Lower lobe of right lung (tissue), 2 donors: ENCODE measurements at regions not wholly inside any gene's neighbourhood (a gene's known extent, or its start where the extent isn't known, plus 50 kb on each side); places are given as distances from the start of the nearest gene placed in this dataset.

Experiments
- ATAC-seq, 2 donors: fragments of 200-7000 bp; cut with Tn5 transposase; one replicate each; pipeline ENCODE4 v1.9.1; 2020 to 2022; ENCODE audit warnings: mild to moderate bottlenecking in 2 of 2, moderate library complexity in 2 of 2
- DNase-seq: peaks from one replicate; pipeline ENCODE4 v3.0.0-alpha.2; 2020
- H3K27ac ChIP-seq: fragments of 200-600 bp; one replicate; pipeline ENCODE4 v1.8.0; 2022
- H3K27me3 ChIP-seq: fragments of 200-600 bp; one replicate; pipeline ENCODE4 v1.8.0; 2022; ENCODE audit warnings: low read depth
- H3K36me3 ChIP-seq: fragments of 200-600 bp; one replicate; pipeline ENCODE4 v1.8.0; 2022; ENCODE audit warnings: mild to moderate bottlenecking
- H3K4me1 ChIP-seq: fragments of 200-600 bp; one replicate; pipeline ENCODE4 v1.8.0; 2022
- H3K4me3 ChIP-seq: fragments of 200-600 bp; one replicate; pipeline ENCODE4 v1.8.0; 2022; ENCODE audit warnings: mild to moderate bottlenecking
- H3K9me3 ChIP-seq: fragments of 200-600 bp; one replicate; pipeline ENCODE4 v1.8.0; 2022
- intact Hi-C: fragments of 100-400 bp; cut with DNase I; formaldehyde crosslinking; loops from one replicate; pipeline ENCODE4 v1.11.0; 2022
- TF ChIP-seq, protein P1 (sequence below): fragments of 200-600 bp; IDR thresholded peaks from one replicate; pipeline ENCODE4 v1.8.0; 2022; ENCODE audit warnings: antibody characterized with exemption, mild to moderate bottlenecking
- donor health status: DM: no; HTN: yes; CAD: no; lungs with severe emphysema.

DNA sequence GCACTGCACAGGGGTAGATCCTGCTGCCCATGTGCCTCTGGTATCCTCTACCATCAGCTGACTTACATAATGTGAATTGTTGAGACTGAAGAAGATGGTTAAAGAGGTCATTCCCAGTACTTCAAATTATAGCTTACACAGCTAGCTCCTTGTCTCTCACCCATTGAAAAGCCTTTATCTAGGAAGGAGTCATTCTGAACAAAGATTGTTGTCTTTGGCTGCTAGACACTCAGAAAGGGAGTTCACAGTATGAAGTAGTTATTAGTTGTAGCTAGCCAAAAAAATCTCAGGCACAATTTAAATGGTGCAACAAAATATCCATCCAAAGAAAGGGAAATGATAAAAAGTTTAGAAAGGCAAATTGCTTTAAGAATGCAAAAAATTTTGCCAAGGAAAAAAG is 102.0 kb upstream of the NREP start:
- TF ChIP-seq, protein P1, sequence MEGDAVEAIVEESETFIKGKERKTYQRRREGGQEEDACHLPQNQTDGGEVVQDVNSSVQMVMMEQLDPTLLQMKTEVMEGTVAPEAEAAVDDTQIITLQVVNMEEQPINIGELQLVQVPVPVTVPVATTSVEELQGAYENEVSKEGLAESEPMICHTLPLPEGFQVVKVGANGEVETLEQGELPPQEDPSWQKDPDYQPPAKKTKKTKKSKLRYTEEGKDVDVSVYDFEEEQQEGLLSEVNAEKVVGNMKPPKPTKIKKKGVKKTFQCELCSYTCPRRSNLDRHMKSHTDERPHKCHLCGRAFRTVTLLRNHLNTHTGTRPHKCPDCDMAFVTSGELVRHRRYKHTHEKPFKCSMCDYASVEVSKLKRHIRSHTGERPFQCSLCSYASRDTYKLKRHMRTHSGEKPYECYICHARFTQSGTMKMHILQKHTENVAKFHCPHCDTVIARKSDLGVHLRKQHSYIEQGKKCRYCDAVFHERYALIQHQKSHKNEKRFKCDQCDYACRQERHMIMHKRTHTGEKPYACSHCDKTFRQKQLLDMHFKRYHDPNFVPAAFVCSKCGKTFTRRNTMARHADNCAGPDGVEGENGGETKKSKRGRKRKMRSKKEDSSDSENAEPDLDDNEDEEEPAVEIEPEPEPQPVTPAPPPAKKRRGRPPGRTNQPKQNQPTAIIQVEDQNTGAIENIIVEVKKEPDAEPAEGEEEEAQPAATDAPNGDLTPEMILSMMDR = no peak
- H3K27me3 ChIP-seq = no peaks in the 10 kb centered on the region
- no peaks in the 10 kb centered on the region for H3K4me1 ChIP-seq
- H3K27ac ChIP-seq = no peak overlapping the region
- intact Hi-C loops = no loop called here
- H3K9me3 ChIP-seq = no peaks in the 10 kb centered on the region
- DNase-seq (no peak), ATAC-seq (no peak)
- no peak overlapping the region for H3K4me3 ChIP-seq
- no peaks in the 10 kb centered on the region for H3K36me3 ChIP-seq

DNA sequence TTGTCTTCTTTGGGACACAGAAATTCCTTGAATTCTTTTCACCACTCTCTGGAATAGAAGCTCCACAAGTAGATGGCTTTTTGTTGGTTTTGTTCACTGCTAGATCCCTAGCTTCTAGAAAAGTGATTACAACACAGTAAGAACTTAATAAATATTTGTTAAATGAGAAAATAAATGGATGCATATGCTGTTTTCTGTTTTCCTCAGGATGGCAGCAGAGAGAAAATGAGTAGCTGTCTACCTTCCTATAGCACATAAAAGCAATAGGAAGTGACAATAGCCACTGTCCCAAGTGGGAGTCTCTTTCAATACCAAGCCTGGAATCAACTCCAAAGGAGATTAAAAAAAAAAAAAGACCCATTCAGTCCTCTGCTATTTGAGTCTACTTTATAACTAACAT is 100.6 kb upstream of the NREP start:
- no peak for ATAC-seq
- Histone ChIP-seq H3K36me3 (no peaks in the 10 kb centered on the region), H3K9me3 (no peaks in the 10 kb centered on the region), H3K4me1 (no peaks in the 10 kb centered on the region), H3K27ac (no peak overlapping the region), H3K27me3 (no peaks in the 10 kb centered on the region), H3K4me3 (no peak overlapping the region)
- intact Hi-C loops = no loop called here
- TF ChIP-seq, protein P1 = no peak
- no peak for DNase-seq

- TF ChIP-seq, protein P1 = no peak
- H3K27ac ChIP-seq = no peak overlapping the region
- no peak for ATAC-seq
Observed at GRCh38 chr5:111856876-111857466, 100.0 kb upstream of the NREP start.

GRCh38 chr5:111855356-111855755 is 98.4 kb upstream of the NREP start:
- Histone ChIP-seq H3K9me3 (no peaks in the 10 kb centered on the region), H3K27ac (no peak overlapping the region), H3K36me3 (no peaks in the 10 kb centered on the region), H3K27me3 (no peaks in the 10 kb centered on the region), H3K4me3 (no peak overlapping the region), H3K4me1 (no peaks in the 10 kb centered on the region)
- no peak for DNase-seq
- ATAC-seq = no peak
- TF ChIP-seq, protein P1 = no peak
- intact Hi-C loops = no loop called here

More at GRCh38 chr5:111856876-111857466, 100.0 kb upstream of the NREP start:
- DNase-seq = no peak
- Histone ChIP-seq H3K27me3 (no peaks in the 10 kb centered on the region), H3K4me3 (no peak overlapping the region), H3K36me3 (no peaks in the 10 kb centered on the region), H3K4me1 (no peaks in the 10 kb centered on the region), H3K9me3 (no peaks in the 10 kb centered on the region)
- intact Hi-C loops = no loop called here

- Histone ChIP-seq H3K27ac (no peak overlapping the region), H3K36me3 (no peaks in the 10 kb centered on the region), H3K4me3 (no peak overlapping the region), H3K9me3 (no peaks in the 10 kb centered on the region), H3K27me3 (no peaks in the 10 kb centered on the region), H3K4me1 (no peaks in the 10 kb centered on the region)
- DNase-seq (no peak), ATAC-seq (no peak)
- intact Hi-C loops = no loop called here
- TF ChIP-seq, protein P1 = no peak
Observed at GRCh38 chr5:111854186-111854585, 97.2 kb upstream of the NREP start.
